GM18499 (cell line): ENCODE measurements at regions not wholly inside any gene's neighbourhood (a gene's known extent, or its start where the extent isn't known, plus 50 kb on each side); places are given as distances from the start of the nearest gene placed in this dataset.
"Not testable (repeated sequence)": the region's sequence is repeated elsewhere in the genome, so short reads cannot be mapped to it uniquely, and the experiment has no call there.

Experiments
- ATAC-seq: cut with Tn5 transposase; IDR thresholded peaks from one replicate; pipeline ENCODE4 v1.9.1; 2021; ENCODE audit warnings: moderate number of reproducible peaks; ENCODE audit not compliant: insufficient read depth, unreplicated experiment

- not testable (repeated sequence) for ATAC-seq
These were observed 551.4 kb downstream of the PPP4R3C start for GRCh38 chrX:26911785-26912184.

- ATAC-seq, result no peak
These were observed 553.4 kb downstream of the PPP4R3C start for GRCh38 chrX:26909728-26910127.

- ATAC-seq, result no peak
These were observed 554.9 kb downstream of the PPP4R3C start for GRCh38 chrX:26908218-26908617.

GRCh38 chrX:26889574-26889973, 573.6 kb downstream of the PPP4R3C start:
- no peak for ATAC-seq

- no peak for ATAC-seq
These were observed 589.4 kb downstream of the PPP4R3C start for GRCh38 chrX:26873736-26874135.

GRCh38 chrX:26871967-26872366, 591.2 kb downstream of the PPP4R3C start:
- ATAC-seq, result no peak

- no peak for ATAC-seq
These were observed 611.2 kb downstream of the PPP4R3C start for GRCh38 chrX:26851981-26852380.

GRCh38 chrX:26848511-26848910, 614.6 kb downstream of the PPP4R3C start:
- no peak for ATAC-seq

- no peak for ATAC-seq
These were observed 618.1 kb downstream of the PPP4R3C start for GRCh38 chrX:26845056-26845455.

GRCh38 chrX:26822448-26822847, 606.5 kb downstream of the MAGEB5 start:
- no peak for ATAC-seq

GRCh38 chrX:26789751-26790150, 573.8 kb downstream of the MAGEB5 start:
- no peak for ATAC-seq

- no peak for ATAC-seq
These were observed 572.5 kb downstream of the MAGEB5 start for GRCh38 chrX:26788402-26788998.

GRCh38 chrX:26783512-26784225, 567.7 kb downstream of the MAGEB5 start:
- ATAC-seq, result no peak

GRCh38 chrX:26778320-26778888, 562.4 kb downstream of the MAGEB5 start:
- ATAC-seq, result no peak

GRCh38 chrX:26762253-26762652, 546.3 kb downstream of the MAGEB5 start:
- no peak for ATAC-seq

- not testable (repeated sequence) for ATAC-seq
These were observed 539.8 kb downstream of the MAGEB5 start for GRCh38 chrX:26755760-26756159.

GRCh38 chrX:26747877-26748276, 531.9 kb downstream of the MAGEB5 start:
- ATAC-seq, result no peak

- no peak for ATAC-seq
These were observed 506.9 kb downstream of the MAGEB5 start for GRCh38 chrX:26722666-26723428.

GRCh38 chrX:26672571-26672970, 456.6 kb downstream of the MAGEB5 start:
- ATAC-seq, result no peak

GRCh38 chrX:26670521-26670920, 454.6 kb downstream of the MAGEB5 start:
- no peak for ATAC-seq

GRCh38 chrX:26664919-26665318, 448.9 kb downstream of the MAGEB5 start:
- no peak for ATAC-seq
